HepG2 (cell line): ENCODE measurements at regions not wholly inside any gene's neighbourhood (a gene's known extent, or its start where the extent isn't known, plus 50 kb on each side); places are given as distances from the start of the nearest gene placed in this dataset.

Experiments used
- ADNP ChIP-seq: sonication (generic); formaldehyde crosslinking; IDR thresholded peaks from 2 replicates; pipeline ENCODE4 v1.4.0; 2020; ENCODE audit warnings: missing genetic modification reagents
- ATAD3A ChIP-seq: sonication (generic); formaldehyde crosslinking; IDR thresholded peaks from 2 replicates; pipeline ENCODE4 v1.4.0; 2020; ENCODE audit warnings: missing genetic modification reagents
- BRD4 ChIP-seq: sonication (generic); formaldehyde crosslinking; IDR thresholded peaks from 2 replicates; pipeline ENCODE4 v1.4.0; 2020; ENCODE audit warnings: missing genetic modification reagents
- CEBPZ ChIP-seq: IDR thresholded peaks from 2 replicates; pipeline ENCODE4 v1.6.1; 2012; ENCODE audit warnings: low read length, improper control_type of control experiment
- DR1 ChIP-seq: sonication (generic); formaldehyde crosslinking; IDR thresholded peaks from 2 replicates; pipeline ENCODE4 v1.8.0; 2021; ENCODE audit warnings: mild to moderate bottlenecking, missing genetic modification reagents, inconsistent platforms
- E2F2 ChIP-seq: sonication (generic); formaldehyde crosslinking; IDR thresholded peaks from 2 replicates; pipeline ENCODE4 v1.4.0; 2020; ENCODE audit warnings: missing genetic modification reagents, borderline replicate concordance
- GATA4 ChIP-seq: sonication (generic); IDR thresholded peaks from 2 replicates; pipeline ENCODE4 v1.6.1; 2016; ENCODE audit warnings: antibody characterized with exemption, low read depth, borderline replicate concordance
- GZF1 ChIP-seq: sonication (generic); formaldehyde crosslinking; IDR thresholded peaks from 2 replicates; pipeline ENCODE4 v1.5.1; 2020; ENCODE audit warnings: mild to moderate bottlenecking, missing genetic modification reagents
- HNRNPL ChIP-seq: fragments of 200-400 bp; formaldehyde crosslinking; IDR thresholded peaks from 2 replicates; pipeline ENCODE4 v1.6.1; 2017; ENCODE audit warnings: mild to moderate bottlenecking, low read depth, low read length
- HNRNPLL ChIP-seq: fragments of 200-400 bp; formaldehyde crosslinking; IDR thresholded peaks from 2 replicates; pipeline ENCODE4 v1.6.1; 2017; ENCODE audit warnings: mild to moderate bottlenecking, low read depth, low read length; ENCODE audit not compliant: poor library complexity, severe bottlenecking
- KLF13 ChIP-seq: sonication (generic); formaldehyde crosslinking; IDR thresholded peaks from 2 replicates; pipeline ENCODE4 v1.4.0; 2020; ENCODE audit warnings: mild to moderate bottlenecking, missing genetic modification reagents
- MAX ChIP-seq: IDR thresholded peaks from 2 replicates; pipeline ENCODE4 v1.6.1; 2012; ENCODE audit warnings: inconsistent platforms
- MAZ ChIP-seq, 2 experiments: sonication (generic) in 1 of 2; formaldehyde crosslinking in 1 of 2; IDR thresholded peaks; 2 replicates each; pipeline versions ENCODE4 v1.5.0 to v1.6.1; 2012 to 2020; ENCODE audit warnings: low read depth in 2 of 2, mild to moderate bottlenecking in 2 of 2, borderline replicate concordance in 1 of 2, improper control_type of control experiment in 1 of 2, low read length in 1 of 2, missing genetic modification reagents in 1 of 2, moderate library complexity in 1 of 2
- MTA3 ChIP-seq: sonication (generic); formaldehyde crosslinking; IDR thresholded peaks from 2 replicates; pipeline ENCODE4 v1.4.0; 2020; ENCODE audit warnings: missing genetic modification reagents
- PAWR ChIP-seq: sonication (generic); formaldehyde crosslinking; IDR thresholded peaks from 2 replicates; pipeline ENCODE4 v1.4.0; 2020; ENCODE audit warnings: missing genetic modification reagents, mild to moderate bottlenecking, borderline replicate concordance
- POLR2G ChIP-seq: fragments of 200-400 bp; formaldehyde crosslinking; IDR thresholded peaks from 2 replicates; pipeline ENCODE4 v1.6.1; 2018; ENCODE audit warnings: mild to moderate bottlenecking, low read depth, low read length, moderate library complexity
- SAFB2 ChIP-seq: sonication (generic); formaldehyde crosslinking; IDR thresholded peaks from 2 replicates; pipeline ENCODE4 v1.5.1; 2020; ENCODE audit warnings: missing genetic modification reagents, low read depth, mild to moderate bottlenecking, borderline replicate concordance
- SALL2 ChIP-seq: sonication (generic); formaldehyde crosslinking; IDR thresholded peaks from 2 replicates; pipeline ENCODE4 v1.8.1; 2023; ENCODE audit warnings: mild to moderate bottlenecking, missing genetic modification reagents, inconsistent platforms
- SSRP1 ChIP-seq: IDR thresholded peaks from 2 replicates; pipeline ENCODE4 v1.6.1; 2016; ENCODE audit warnings: control low read depth
- ZBTB4 ChIP-seq: sonication (generic); formaldehyde crosslinking; IDR thresholded peaks from 2 replicates; pipeline ENCODE4 v1.4.0; 2020; ENCODE audit warnings: missing genetic modification reagents, mild to moderate bottlenecking, borderline replicate concordance
- ZMAT5 ChIP-seq: sonication (generic); formaldehyde crosslinking; IDR thresholded peaks from 2 replicates; pipeline ENCODE4 v1.5.0; 2020; ENCODE audit warnings: mild to moderate bottlenecking, low read depth, missing genetic modification reagents, borderline replicate concordance
- ZNF670 ChIP-seq: sonication (generic); formaldehyde crosslinking; IDR thresholded peaks from 2 replicates; pipeline ENCODE4 v1.8.0; 2022; ENCODE audit warnings: mild to moderate bottlenecking, missing genetic modification reagents, borderline replicate concordance
- ZSCAN29 ChIP-seq: sonication (generic); formaldehyde crosslinking; conservative IDR thresholded peaks from 2 replicates; pipeline ENCODE4 v1.4.0; 2020; ENCODE audit warnings: mild to moderate bottlenecking, missing genetic modification reagents

GRCh38 chr6:137808836-137809315, 58.2 kb upstream of the TNFAIP3 start (continued):
- TF ChIP-seq CEBPZ = no peak
- 0 out of 2 replicates have a peak, but pooled peaks have one; percentile 61 for TF ChIP-seq SALL2 (CRISPR knock-in tag)
- TF ChIP-seq SSRP1 (CRISPR knock-in tag) = no peak
- no peak; the same call in 1 of the 2 replicates for TF ChIP-seq ZBTB4
- TF ChIP-seq MTA3 (CRISPR knock-in tag) = no peak
- no peak for TF ChIP-seq KLF13 (CRISPR knock-in tag)
- no peak for TF ChIP-seq ZMAT5 (CRISPR knock-in tag)
- peak; percentile 81 for TF ChIP-seq BRD4 (CRISPR knock-in tag)
- no peak for TF ChIP-seq HNRNPLL
- no peak for TF ChIP-seq ATAD3A (CRISPR knock-in tag)
- TF ChIP-seq HNRNPL = no peak
- TF ChIP-seq ZSCAN29 (CRISPR knock-in tag) = no peak
- TF ChIP-seq PAWR = no peak
- TF ChIP-seq DR1 = no peak
- no peak for TF ChIP-seq GZF1
- no peak for TF ChIP-seq GATA4
- no peak for TF ChIP-seq E2F2 (CRISPR knock-in tag)
- TF ChIP-seq SAFB2 (CRISPR knock-in tag) = no peak
- no peak for TF ChIP-seq ADNP
- TF ChIP-seq POLR2G = peak; percentile 55
- peak; percentile 46; the same call in 1 of the 2 replicates for TF ChIP-seq MAZ (IDR thresholded peaks at IDR 0.05; ENCODE audit: borderline replicate concordance, low read depth, low read length)
- TF ChIP-seq MAZ (CRISPR knock-in tag; IDR thresholded peaks at IDR 0.05; ENCODE audit: low read depth) = no peak
- no peak for TF ChIP-seq ZNF670
- TF ChIP-seq MAX = peak; percentile 60; the same call in 1 of the 2 replicates
